Stimulated activated naive CD4-positive, alpha-beta T cell (primary cell): ENCODE measurements at regions not wholly inside any gene's neighbourhood (a gene's known extent, or its start where the extent isn't known, plus 50 kb on each side); places are given as distances from the start of the nearest gene placed in this dataset.

Experiments used
- DNase-seq, 6 experiments: peaks; one replicate each; lab custom pipeline; 2025; lab: John Stamatoyannopoulos, UW

- no peak for DNase-seq
These were observed 632.0 kb downstream of the NSUN3 start for GRCh38 chr3:94694894-94695293.

GRCh38 chr3:94704467-94704866, 641.6 kb downstream of the NSUN3 start:
- no peak for DNase-seq

DNA sequence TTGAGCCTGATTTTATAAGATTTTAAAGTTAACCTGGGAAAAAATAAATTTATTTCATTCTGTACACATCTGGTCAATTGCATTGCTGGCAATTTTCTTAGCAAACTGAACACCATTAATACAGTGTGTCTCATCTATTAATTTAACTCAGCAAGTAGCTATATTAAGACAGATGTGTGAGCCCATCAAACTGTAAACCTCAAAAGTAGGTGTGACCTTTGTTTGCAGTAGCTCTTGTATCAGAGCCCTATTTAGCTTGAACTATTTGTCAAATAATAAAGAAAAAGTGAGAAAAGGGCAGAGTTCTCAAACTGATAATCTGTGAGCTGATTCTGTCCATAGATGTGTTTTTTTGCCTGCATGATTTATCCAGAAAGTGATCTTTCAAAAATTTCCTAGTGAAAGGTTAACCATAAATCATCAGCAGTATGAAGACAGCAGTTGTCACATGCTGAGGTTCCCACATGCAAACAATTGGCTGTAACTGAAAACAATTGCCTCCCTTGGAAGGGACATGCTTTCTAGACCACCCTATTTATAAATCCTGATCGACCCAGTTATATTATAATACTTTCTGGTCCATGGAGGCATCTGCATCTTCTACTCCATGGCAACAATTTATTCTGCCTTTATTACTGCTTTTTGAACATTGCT, 646.5 kb downstream of the NSUN3 start:
- DNase-seq, result no peak

GRCh38 chr3:94714194-94714593, 651.3 kb downstream of the NSUN3 start:
- no peak for DNase-seq

- DNase-seq, result no peak
These were observed 653.6 kb downstream of the NSUN3 start for GRCh38 chr3:94716326-94717018.

- no peak for DNase-seq
These were observed 671.3 kb downstream of the NSUN3 start for GRCh38 chr3:94734206-94734605.

DNA sequence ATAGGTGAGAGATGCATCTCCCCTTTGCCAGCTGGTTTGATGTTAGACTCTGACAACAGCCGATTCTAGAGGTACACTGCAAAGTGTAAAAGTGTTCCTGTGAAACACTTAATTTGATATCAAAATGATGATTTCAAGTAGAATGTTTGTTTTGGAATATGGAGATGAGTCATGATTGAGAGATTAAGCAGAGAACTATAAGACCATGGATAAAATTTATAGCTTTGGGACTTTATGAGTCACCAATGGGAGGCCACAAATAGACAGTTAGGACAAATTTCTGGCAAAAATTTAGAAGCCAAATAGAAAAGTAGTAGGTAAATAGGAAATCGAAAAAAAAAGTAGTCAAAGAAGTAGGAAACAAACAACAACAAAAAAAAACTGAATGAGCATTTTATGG, 672.5 kb downstream of the NSUN3 start:
- DNase-seq, result no peak

DNA sequence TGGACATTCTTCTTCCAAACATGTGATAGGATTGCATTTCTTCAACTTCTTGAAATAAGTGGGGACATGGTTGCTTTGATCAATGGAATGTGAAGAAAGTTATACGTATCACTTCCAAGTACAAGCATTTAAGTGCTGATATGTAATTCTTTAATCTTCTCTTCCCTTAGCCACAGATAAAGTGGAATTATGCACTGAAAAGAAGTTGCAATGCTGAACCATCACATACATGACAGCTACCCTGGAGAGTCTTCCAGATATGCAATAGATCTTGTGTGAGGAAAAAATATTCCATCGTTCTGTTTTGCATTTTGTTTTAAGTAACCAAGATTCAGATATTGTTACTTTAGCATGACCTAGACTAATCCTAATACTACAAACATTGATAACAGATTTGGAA, 674.3 kb downstream of the NSUN3 start:
- no peak for DNase-seq

DNA sequence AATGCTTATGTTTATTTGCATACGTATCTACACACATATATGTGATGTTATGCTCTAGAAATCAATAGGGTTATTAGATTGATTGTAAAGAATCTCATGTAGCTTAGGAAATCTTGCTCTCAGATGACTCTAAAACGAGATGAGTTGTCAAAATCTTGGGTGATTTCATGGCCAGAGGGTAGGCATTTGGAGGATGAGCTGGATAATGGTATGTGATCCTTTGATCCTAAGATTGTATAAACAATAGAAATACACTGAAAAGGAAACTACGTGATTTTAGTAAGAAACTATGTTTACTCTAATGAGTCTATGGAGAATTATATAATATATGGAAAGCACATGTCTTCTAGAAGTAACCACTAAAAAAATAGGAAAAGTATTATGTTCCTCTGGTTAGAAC, 676.6 kb downstream of the NSUN3 start:
- no peak for DNase-seq

DNA sequence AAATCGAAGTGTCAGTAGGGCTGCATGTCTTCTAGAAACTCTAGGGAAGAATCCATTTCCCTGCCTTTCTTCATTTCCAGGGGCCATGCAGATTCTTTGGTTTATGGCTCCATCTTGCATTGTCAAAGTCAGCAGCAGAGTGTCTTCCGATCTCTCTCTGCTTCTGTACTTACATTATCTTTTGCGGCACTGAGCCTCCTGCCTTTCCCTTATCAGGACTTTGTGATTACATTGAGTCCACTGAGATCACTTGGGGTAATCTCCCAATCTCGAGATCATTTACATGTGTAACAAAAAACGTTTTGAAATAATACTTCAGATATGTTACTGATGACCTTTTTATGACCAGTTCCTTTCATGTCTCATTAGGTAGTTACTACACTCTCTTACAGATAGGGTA, 695.9 kb downstream of the NSUN3 start:
- DNase-seq, result no peak

GRCh38 chr3:94772402-94772801, 709.5 kb downstream of the NSUN3 start:
- DNase-seq, result no peak

DNA sequence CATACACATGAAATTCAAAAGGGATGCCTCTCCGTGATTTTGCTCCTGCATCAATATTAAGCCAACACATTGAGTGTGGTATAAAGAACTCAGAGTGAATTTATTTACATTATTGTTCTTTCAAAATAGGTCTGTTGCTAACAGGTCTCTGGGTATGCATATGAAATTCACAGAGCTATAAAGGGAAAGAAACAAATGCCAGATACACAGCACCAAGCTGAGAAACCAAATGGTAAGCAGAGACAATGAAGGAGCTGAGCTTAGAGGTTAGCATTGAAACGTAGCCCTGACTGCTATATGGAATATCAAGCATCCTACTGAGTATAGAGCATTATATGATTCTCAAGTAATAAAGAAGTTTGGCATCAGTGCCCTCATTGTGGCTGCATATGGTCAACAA, 712.9 kb downstream of the NSUN3 start:
- no peak for DNase-seq

- no peak for DNase-seq
These were observed 713.6 kb downstream of the NSUN3 start for GRCh38 chr3:94776401-94776915.

GRCh38 chr3:94778289-94778688, 715.4 kb downstream of the NSUN3 start:
- no peak for DNase-seq

- no peak for DNase-seq
These were observed 716.1 kb downstream of the NSUN3 start for GRCh38 chr3:94778814-94779494.

DNA sequence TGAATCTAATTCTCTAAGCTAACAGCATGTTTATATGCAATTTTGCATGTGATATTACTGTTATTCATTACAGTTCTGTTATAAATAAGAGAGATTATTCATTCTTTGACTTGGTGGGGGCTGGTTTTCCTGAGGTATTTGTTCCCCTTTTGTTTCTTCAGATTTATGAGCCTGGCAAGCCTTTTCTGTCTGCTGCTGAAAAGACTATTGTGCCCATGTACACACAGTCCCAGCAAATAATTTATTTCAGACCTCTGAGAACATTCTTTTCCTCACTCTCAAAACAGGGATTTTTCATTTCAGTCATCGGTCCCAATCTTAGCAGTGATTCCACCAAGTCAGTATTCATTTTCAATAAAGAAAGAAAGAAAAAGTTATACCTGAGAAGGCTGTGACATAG, 716.8 kb downstream of the NSUN3 start:
- DNase-seq, result no peak

DNA sequence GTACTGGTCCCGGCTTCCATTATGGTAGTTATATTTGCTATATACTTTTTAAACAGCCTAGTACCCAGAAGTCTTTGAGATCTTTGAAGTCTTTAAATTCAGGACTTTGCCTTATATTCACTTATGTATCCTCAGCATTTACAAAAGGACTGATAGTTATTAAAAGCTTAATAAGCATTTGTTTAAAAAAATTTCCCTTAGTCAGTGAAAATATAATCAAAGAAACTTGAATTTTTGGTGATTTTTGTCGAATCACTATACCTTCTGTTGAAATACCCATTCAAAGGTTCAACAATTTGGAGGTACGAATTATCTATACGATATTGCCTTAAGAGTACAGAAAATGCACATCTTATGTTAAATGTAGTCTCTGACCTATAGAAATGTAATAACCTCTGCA, 721.4 kb downstream of the NSUN3 start:
- no peak for DNase-seq

DNA sequence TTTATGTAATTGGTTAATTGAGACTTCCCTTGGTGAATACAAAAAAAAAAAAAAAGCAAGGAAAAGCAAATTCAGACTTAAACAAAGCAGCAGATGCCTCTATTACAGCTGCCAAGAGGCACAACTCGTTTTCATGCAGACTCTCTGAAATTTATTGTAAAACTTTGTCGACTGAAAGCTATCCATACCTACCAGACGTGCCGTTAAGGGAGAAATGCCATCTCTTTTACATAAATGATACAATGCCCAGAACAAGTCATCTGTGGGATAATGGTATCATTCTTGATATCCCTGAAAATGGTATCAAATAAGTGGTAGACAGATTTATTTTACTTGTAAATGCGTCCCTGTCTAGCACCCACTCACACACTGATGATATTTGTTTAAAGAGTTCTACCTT, 724.2 kb downstream of the NSUN3 start:
- DNase-seq, result no peak

- no peak for DNase-seq
These were observed 724.9 kb downstream of the NSUN3 start for GRCh38 chr3:94787734-94788270.

DNA sequence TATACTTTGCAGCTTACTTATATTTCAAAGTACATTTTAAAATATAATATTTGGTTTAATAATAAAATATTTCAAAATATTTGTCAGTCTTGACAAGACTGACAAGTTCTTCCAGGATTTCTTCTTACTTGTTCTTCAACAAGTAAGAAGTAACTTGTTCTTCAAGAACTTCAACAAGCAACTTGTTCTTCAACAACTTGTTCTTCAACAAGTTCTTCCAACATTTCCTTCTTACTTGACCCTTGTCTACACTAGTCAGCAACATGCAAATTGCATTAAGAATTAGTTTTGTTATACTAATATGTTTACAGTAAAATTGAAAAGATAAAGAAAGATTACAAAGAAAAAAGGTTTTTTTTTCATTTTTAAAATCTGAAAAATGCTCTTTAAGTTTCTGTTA, 731.7 kb downstream of the NSUN3 start:
- no peak for DNase-seq

- no peak for DNase-seq
These were observed 736.7 kb downstream of the NSUN3 start for GRCh38 chr3:94799420-94800060.

GRCh38 chr3:94811836-94812235, 749.0 kb downstream of the NSUN3 start:
- DNase-seq, result no peak
